ENCODE measurements at regions not wholly inside any gene's neighbourhood (a gene's known extent, or its start where the extent isn't known, plus 50 kb on each side); places are given as distances from the start of the nearest gene placed in this dataset.
"Not testable (repeated sequence)": the region's sequence is repeated elsewhere in the genome, so short reads cannot be mapped to it uniquely, and the experiment has no call there.

- no peak for FAIRE-seq
Measured at GRCh38 chr9:108467161-108467560, 388.6 kb downstream of the ACTL7B start.

GRCh38 chr9:108466304-108466703, 389.5 kb downstream of the ACTL7B start:
- DNase-seq (ENCODE audit: low spot score), result no peak
- no peak for FAIRE-seq

More at GRCh38 chr9:108467161-108467560, 388.6 kb downstream of the ACTL7B start:
- DNase-seq (ENCODE audit: low spot score), result no peak

- FAIRE-seq (no peak), DNase-seq (ENCODE audit: low spot score) (no peak)
Measured at GRCh38 chr9:108463932-108464606, 391.7 kb downstream of the ACTL7B start.

- FAIRE-seq, result no peak
- DNase-seq (ENCODE audit: low spot score), result no peak
Measured at GRCh38 chr9:108456903-108457302, 398.9 kb downstream of the ACTL7B start.

GRCh38 chr9:108445431-108446071, 410.2 kb downstream of the ACTL7B start:
- DNase-seq (ENCODE audit: low spot score) (no peak), FAIRE-seq (no peak)

GRCh38 chr9:108444400-108445358, 411.1 kb downstream of the ACTL7B start:
- FAIRE-seq (no peak), DNase-seq (ENCODE audit: low spot score) (peak; percentile 65)

- peak; percentile 30 for DNase-seq (ENCODE audit: low spot score)
Measured at GRCh38 chr9:108443741-108444140, 412.0 kb downstream of the ACTL7B start.

GRCh38 chr9:108443019-108443633, 412.7 kb downstream of the ACTL7B start:
- DNase-seq (ENCODE audit: low spot score) (no peak), FAIRE-seq (no peak)

More at GRCh38 chr9:108443741-108444140, 412.0 kb downstream of the ACTL7B start:
- no peak for FAIRE-seq

GRCh38 chr9:108442627-108443018, 413.2 kb downstream of the ACTL7B start:
- no peak for DNase-seq (ENCODE audit: low spot score)
- no peak for FAIRE-seq

GRCh38 chr9:108441726-108442125, 414.1 kb downstream of the ACTL7B start:
- DNase-seq (ENCODE audit: low spot score) (no peak), FAIRE-seq (no peak)

- FAIRE-seq, result no peak
- DNase-seq (ENCODE audit: low spot score), result no peak
Measured at GRCh38 chr9:108441251-108441650, 414.5 kb downstream of the ACTL7B start.

- peak; percentile 16 for DNase-seq (ENCODE audit: low spot score)
- no peak for FAIRE-seq
Measured at GRCh38 chr9:108439947-108440346, 415.8 kb downstream of the ACTL7B start.

GRCh38 chr9:108437656-108438055, 418.1 kb downstream of the ACTL7B start:
- DNase-seq (ENCODE audit: low spot score), result no peak
- FAIRE-seq, result no peak

GRCh38 chr9:108436448-108436847, 419.3 kb downstream of the ACTL7B start:
- DNase-seq (ENCODE audit: low spot score), result no peak
- no peak for FAIRE-seq

GRCh38 chr9:108434502-108434901, 421.3 kb downstream of the ACTL7B start:
- DNase-seq (ENCODE audit: low spot score) (no peak), FAIRE-seq (no peak)

- FAIRE-seq, result no peak
- DNase-seq (ENCODE audit: low spot score), result no peak
Measured at GRCh38 chr9:108434036-108434435, 421.8 kb downstream of the ACTL7B start.

GRCh38 chr9:108430655-108431054, 425.1 kb downstream of the ACTL7B start:
- FAIRE-seq, result no peak
- no peak for DNase-seq (ENCODE audit: low spot score)

- no peak for DNase-seq (ENCODE audit: low spot score)
- no peak for FAIRE-seq
Measured at GRCh38 chr9:108427751-108428150, 428.0 kb downstream of the ACTL7B start.

- not testable (repeated sequence) for FAIRE-seq
Measured at GRCh38 chr9:108426421-108426940, 429.3 kb downstream of the ACTL7B start.

GRCh38 chr9:108423433-108423832, 432.4 kb downstream of the ACTL7B start:
- no peak for DNase-seq (ENCODE audit: low spot score)

More at GRCh38 chr9:108426421-108426940, 429.3 kb downstream of the ACTL7B start:
- DNase-seq (ENCODE audit: low spot score), result not testable (repeated sequence)

GRCh38 chr9:108419379-108419778, 436.4 kb downstream of the ACTL7B start:
- no peak for DNase-seq (ENCODE audit: low spot score)
- FAIRE-seq, result no peak

More at GRCh38 chr9:108423433-108423832, 432.4 kb downstream of the ACTL7B start:
- no peak for FAIRE-seq

Measured in urothelium cell line (cell line).